ENCODE measurements at regions not wholly inside any gene's neighbourhood (a gene's known extent, or its start where the extent isn't known, plus 50 kb on each side); places are given as distances from the start of the nearest gene placed in this dataset.

- CTCF ChIA-PET: interaction anchor here (0.7 kb wide), 1 partner anchor 201 kb away, joined by 4 read pairs; no protein-coding TSS in a partner anchor
- no peaks in the 10 kb centered on the region for H3K4me1 Mint-ChIP-seq
- H3K9me3 Mint-ChIP-seq: no peaks in the 10 kb centered on the region
- DNase-seq: no peak
- H3K36me3 Mint-ChIP-seq: no peaks in the 10 kb centered on the region
- peaks cover 35% of the 10 kb centered on the region for H3K27me3 Mint-ChIP-seq
- no peak overlapping the region for H3K4me3 Mint-ChIP-seq
- no peak overlapping the region for H3K27ac Mint-ChIP-seq
Measured at GRCh38 chr3:197376735-197377555, 78.5 kb upstream of the DLG1 start.

DNA sequence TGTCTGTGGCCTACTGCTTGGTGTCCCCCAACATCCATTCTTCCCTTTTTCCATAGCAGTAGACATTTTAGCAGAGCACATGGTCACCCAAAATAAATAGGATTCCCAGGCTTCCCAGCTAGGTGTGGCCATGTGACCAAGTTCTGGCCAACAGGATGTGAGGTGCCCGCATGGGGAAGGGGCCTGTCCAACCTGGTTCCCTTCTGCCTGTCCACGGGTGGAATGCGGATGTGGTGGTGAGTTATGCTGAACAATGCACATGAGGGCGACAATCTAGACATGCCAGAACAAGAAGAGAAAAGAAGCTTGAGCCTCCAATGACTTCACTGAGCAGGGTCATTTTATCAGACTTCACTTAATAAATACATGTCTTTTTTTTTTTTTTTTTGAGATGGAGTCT, 77.6 kb upstream of the DLG1 start:
- H3K9me3 Mint-ChIP-seq: no peaks in the 10 kb centered on the region
- CTCF ChIA-PET: interaction anchor here (0.7 kb wide), 1 partner anchor 200 kb away, joined by 4 read pairs; no protein-coding TSS in a partner anchor
- peaks cover 39% of the 10 kb centered on the region for H3K27me3 Mint-ChIP-seq
- no peaks in the 10 kb centered on the region for H3K4me1 Mint-ChIP-seq
- no peak overlapping the region for H3K4me3 Mint-ChIP-seq
- H3K36me3 Mint-ChIP-seq: no peaks in the 10 kb centered on the region
- H3K27ac Mint-ChIP-seq: no peak overlapping the region
- DNase-seq: no peak

DNA sequence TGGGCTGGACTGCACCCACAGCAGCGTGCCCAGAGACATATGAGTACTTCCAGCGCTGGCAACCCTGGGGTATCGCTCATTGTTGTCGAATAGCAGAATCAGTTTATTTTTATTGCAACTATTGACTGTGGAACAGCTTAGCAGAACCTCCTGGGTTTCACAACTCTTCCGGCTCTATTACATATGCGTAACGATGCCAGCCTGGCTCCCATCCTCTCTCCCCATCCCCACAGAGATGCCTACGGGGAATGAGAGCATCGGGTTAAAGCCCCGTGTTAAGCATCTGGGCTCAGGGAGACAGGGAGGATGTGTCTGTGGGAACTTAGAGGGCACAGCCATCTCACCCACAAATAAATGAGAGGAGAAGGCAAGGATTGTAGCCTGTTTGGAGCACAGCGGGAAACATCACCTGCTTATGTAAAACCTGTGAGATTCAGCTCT, 76.6 kb upstream of the DLG1 start:
- CTCF ChIA-PET: no interaction called here
- no peak for DNase-seq
- H3K27ac Mint-ChIP-seq: no peak overlapping the region

GRCh38 chr3:197373096-197373495, 74.7 kb upstream of the DLG1 start:
- no peaks in the 10 kb centered on the region for H3K4me1 Mint-ChIP-seq
- no peaks in the 10 kb centered on the region for H3K36me3 Mint-ChIP-seq
- no peaks in the 10 kb centered on the region for H3K9me3 Mint-ChIP-seq
- H3K27ac Mint-ChIP-seq: no peak overlapping the region
- H3K4me3 Mint-ChIP-seq: no peak overlapping the region
- CTCF ChIA-PET: no interaction called here
- peaks cover 44% of the 10 kb centered on the region for H3K27me3 Mint-ChIP-seq
- no peak for DNase-seq

More for the DNA sequence above, 76.6 kb upstream of the DLG1 start:
- H3K9me3 Mint-ChIP-seq: no peaks in the 10 kb centered on the region
- H3K27me3 Mint-ChIP-seq: peaks cover 40% of the 10 kb centered on the region
- H3K4me3 Mint-ChIP-seq: no peak overlapping the region
- H3K36me3 Mint-ChIP-seq: no peaks in the 10 kb centered on the region
- no peaks in the 10 kb centered on the region for H3K4me1 Mint-ChIP-seq

- Mint-ChIP-seq H3K4me3 (no peak overlapping the region), H3K9me3 (no peaks in the 10 kb centered on the region), H3K4me1 (no peaks in the 10 kb centered on the region), H3K36me3 (no peaks in the 10 kb centered on the region), H3K27ac (no peak overlapping the region), H3K27me3 (peaks cover 45% of the 10 kb centered on the region)
- no peak for DNase-seq
- CTCF ChIA-PET: no interaction called here
Measured at GRCh38 chr3:197372047-197372661, 73.7 kb upstream of the DLG1 start.

GRCh38 chr3:197371591-197372046, 73.2 kb upstream of the DLG1 start:
- CTCF ChIA-PET: no interaction called here
- H3K9me3 Mint-ChIP-seq: no peaks in the 10 kb centered on the region
- DNase-seq: no peak
- no peak overlapping the region for H3K27ac Mint-ChIP-seq
- peaks cover 44% of the 10 kb centered on the region for H3K27me3 Mint-ChIP-seq
- H3K36me3 Mint-ChIP-seq: no peaks in the 10 kb centered on the region
- H3K4me3 Mint-ChIP-seq: no peak overlapping the region
- H3K4me1 Mint-ChIP-seq: no peaks in the 10 kb centered on the region

- DNase-seq: no peak
- no peaks in the 10 kb centered on the region for H3K4me1 Mint-ChIP-seq
- no peak overlapping the region for H3K27ac Mint-ChIP-seq
- peaks cover 49% of the 10 kb centered on the region for H3K27me3 Mint-ChIP-seq
- CTCF ChIA-PET: no interaction called here
- no peaks in the 10 kb centered on the region for H3K36me3 Mint-ChIP-seq
- H3K9me3 Mint-ChIP-seq: no peaks in the 10 kb centered on the region
- H3K4me3 Mint-ChIP-seq: no peak overlapping the region
Measured at GRCh38 chr3:197369545-197369944, 71.1 kb upstream of the DLG1 start.

DNA sequence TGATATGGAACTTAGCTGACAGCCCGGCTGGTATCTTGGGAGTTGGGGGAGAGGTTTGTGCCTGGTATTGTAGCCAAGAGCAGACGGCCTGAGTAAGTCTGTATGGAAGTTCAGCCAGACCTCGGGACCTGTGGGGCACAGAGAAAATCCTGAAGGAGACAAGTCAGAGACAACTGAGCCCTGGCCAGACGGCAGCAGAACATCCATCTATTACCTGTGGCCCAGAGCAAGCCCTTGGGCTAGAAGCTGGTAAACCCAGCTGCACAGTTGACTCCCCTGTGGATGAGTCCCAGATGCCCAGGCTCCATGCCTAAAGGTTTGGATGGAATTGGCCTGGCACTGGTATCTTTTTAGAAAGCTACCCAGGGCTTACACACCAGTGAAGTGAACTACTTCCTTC, 70.4 kb upstream of the DLG1 start:
- no peaks in the 10 kb centered on the region for H3K36me3 Mint-ChIP-seq
- no peak for DNase-seq
- H3K27me3 Mint-ChIP-seq: peaks cover 48% of the 10 kb centered on the region
- CTCF ChIA-PET: no interaction called here
- H3K4me1 Mint-ChIP-seq: no peaks in the 10 kb centered on the region
- H3K4me3 Mint-ChIP-seq: no peak overlapping the region
- no peaks in the 10 kb centered on the region for H3K9me3 Mint-ChIP-seq
- H3K27ac Mint-ChIP-seq: no peak overlapping the region

- Mint-ChIP-seq H3K4me1 (no peaks in the 10 kb centered on the region), H3K36me3 (no peaks in the 10 kb centered on the region), H3K4me3 (no peak overlapping the region), H3K27ac (no peak overlapping the region), H3K27me3 (peaks cover 48% of the 10 kb centered on the region), H3K9me3 (no peaks in the 10 kb centered on the region)
- no peak for DNase-seq
- CTCF ChIA-PET: no interaction called here
Measured at GRCh38 chr3:197368330-197368729, 69.9 kb upstream of the DLG1 start.

DNA sequence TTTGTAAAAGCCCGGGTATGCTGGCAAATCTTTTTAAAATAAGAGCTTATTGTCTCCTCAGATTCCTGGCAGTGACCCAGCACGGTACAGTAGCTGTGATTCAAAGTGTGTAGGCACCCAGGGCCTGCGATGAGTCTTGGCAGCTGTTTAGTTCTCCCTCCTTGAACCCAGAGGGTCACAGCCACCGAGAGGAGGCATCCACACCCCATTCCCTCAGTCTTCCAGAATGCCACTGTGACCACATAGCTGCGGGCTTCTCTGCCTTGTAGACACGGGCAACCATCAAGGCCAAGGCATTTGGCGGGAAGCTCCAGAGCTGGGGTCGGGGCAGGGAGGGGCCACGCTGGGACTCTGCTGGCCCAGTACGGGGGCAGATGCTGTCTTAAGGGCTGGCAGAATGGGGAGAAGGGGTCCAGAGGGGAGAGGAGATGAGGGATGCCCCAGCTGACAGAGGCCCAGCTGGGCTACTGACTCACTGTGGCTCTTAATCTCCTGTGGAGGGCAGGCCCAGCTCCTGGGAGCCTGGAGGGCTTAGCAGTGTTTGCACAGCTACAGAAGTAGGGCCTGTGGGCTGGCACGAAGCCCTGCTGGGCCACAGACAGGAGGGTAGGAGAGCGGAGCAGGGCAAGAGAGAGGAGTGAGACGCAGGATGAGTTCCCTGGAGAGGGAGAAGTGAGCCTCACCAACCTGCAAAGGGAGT, 68.8 kb upstream of the DLG1 start:
- CTCF ChIA-PET: no interaction called here
- DNase-seq: no peak
- no peak overlapping the region for H3K4me3 Mint-ChIP-seq
- H3K27me3 Mint-ChIP-seq: peaks cover 43% of the 10 kb centered on the region
- H3K4me1 Mint-ChIP-seq: no peaks in the 10 kb centered on the region
- H3K36me3 Mint-ChIP-seq: no peaks in the 10 kb centered on the region
- no peak overlapping the region for H3K27ac Mint-ChIP-seq
- no peaks in the 10 kb centered on the region for H3K9me3 Mint-ChIP-seq

DNA sequence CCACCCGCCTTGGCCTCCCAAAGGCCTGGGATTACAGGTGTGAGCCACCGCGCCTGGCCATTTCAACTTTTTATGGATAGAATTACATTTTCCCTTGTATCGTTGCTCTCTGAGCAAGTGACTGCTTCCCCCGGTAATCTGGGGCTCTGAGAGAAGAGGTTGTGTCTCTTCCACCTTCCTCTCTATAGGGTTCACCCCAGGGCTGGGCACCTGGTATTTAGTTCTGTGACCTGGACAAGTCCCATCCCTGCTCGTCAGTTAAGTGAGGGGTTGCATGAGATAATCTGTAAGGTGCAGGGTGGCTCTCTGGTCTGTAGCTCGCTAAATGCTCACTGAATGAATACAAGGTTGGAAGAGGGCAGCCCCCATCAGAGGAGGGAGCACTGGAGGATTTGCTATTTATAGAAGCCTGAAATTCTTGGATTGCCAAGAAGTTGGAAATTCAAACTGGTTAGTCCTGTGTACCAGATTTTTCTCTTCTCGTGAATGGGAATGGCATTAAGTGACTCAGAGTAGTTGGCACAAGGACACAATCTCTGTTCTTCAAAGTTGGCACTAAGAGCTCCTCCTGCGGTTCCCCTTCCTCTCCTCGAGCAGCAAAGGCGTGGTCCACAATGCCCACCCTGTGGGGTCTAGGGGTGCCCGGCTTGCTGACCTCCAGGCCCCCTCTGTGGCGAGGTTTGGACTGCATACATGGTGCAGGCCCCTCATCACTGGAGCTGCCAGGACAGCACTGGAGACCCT, 68.1 kb upstream of the DLG1 start:
- Mint-ChIP-seq H3K9me3 (no peaks in the 10 kb centered on the region), H3K27me3 (peaks cover 40% of the 10 kb centered on the region), H3K4me1 (no peaks in the 10 kb centered on the region), H3K4me3 (no peak overlapping the region), H3K27ac (no peak overlapping the region), H3K36me3 (no peaks in the 10 kb centered on the region)
- CTCF ChIA-PET: no interaction called here
- no peak for DNase-seq

DNA sequence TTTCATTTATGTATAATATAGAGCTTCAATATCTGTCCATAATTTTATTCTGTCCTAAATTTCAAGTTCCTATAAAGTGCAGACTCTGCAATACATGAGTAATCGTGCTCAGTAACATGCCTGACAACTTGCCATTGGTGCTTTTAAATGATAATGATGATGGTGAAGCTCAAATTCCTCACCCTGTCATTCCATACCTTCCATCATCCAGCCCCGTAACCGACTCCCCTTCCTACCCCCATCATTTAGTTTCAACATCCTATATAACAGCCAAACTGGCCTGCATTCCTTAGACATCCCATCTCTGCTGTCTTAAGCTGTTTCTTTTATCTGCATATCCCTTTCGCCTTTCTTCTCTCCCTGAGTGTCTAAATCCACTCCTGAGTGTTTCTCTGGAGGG, 67.2 kb upstream of the DLG1 start:
- no peak overlapping the region for H3K27ac Mint-ChIP-seq

GRCh38 chr3:197364410-197365071, 66.1 kb upstream of the DLG1 start:
- DNase-seq: no peak
- Mint-ChIP-seq H3K36me3 (no peaks in the 10 kb centered on the region), H3K4me3 (no peak overlapping the region), H3K27me3 (peaks cover 38% of the 10 kb centered on the region), H3K27ac (no peak overlapping the region), H3K4me1 (no peaks in the 10 kb centered on the region), H3K9me3 (peaks cover 14% of the 10 kb centered on the region)
- CTCF ChIA-PET: interaction anchor here (0.6 kb wide), 1 partner anchor 141 kb away, joined by 3 read pairs; no protein-coding TSS in a partner anchor

More for the DNA sequence above, 67.2 kb upstream of the DLG1 start:
- no peak for DNase-seq
- Mint-ChIP-seq H3K4me1 (no peaks in the 10 kb centered on the region), H3K36me3 (no peaks in the 10 kb centered on the region), H3K4me3 (no peak overlapping the region), H3K27me3 (peaks cover 34% of the 10 kb centered on the region), H3K9me3 (peaks cover 6% of the 10 kb centered on the region)
- CTCF ChIA-PET: no interaction called here
